Gastrocnemius medialis (tissue), 4 donors: ENCODE measurements at regions not wholly inside any gene's neighbourhood (a gene's known extent, or its start where the extent isn't known, plus 50 kb on each side); places are given as distances from the start of the nearest gene placed in this dataset.

Experiments
- POLR2A ChIP-seq, 2 donors: fragments of 450-650 bp; IDR thresholded peaks; one replicate each; pipeline ENCODE4 v1.6.1; 2017; ENCODE audit warnings: antibody characterized with exemption in 2 of 2, mild to moderate bottlenecking in 2 of 2, moderate library complexity in 2 of 2
- TF ChIP-seq, protein P1 (sequence below), 5 experiments: fragments of 450-650 bp in 3 of 5; fragments of 200-600 bp in 2 of 5; sonication (generic) in 2 of 5; IDR thresholded peaks in 4 of 5; conservative IDR thresholded peaks in 1 of 5; 1 replicate in 4 of 5; 2 replicates in 1 of 5; pipeline ENCODE4 v1.5.1; 2016 to 2019; ENCODE audit warnings: antibody characterized with exemption in 5 of 5, mild to moderate bottlenecking in 3 of 5, moderate library complexity in 3 of 5

DNA sequence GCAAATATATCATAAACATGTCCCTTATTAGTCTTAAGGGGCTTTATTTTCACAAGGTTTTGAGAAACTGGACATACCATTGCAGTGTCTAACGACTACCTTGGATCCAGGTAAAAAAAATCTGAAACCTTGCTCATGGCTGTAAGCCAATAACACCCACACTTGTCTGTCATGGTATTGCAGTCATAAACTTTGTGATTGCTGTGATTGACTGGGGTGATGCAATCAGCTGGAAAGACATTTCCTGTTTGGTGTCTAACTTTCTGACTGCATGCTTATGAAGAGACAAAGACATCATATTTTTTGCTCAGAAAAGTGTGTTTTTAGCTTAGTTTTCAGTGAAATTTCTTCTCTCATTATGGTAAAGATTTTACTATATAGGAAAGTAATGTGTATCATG, 635.0 kb downstream of the TSN start:
- no peak for TF ChIP-seq POLR2A (IDR thresholded peaks at IDR 0.05)
- TF ChIP-seq, protein P1, sequence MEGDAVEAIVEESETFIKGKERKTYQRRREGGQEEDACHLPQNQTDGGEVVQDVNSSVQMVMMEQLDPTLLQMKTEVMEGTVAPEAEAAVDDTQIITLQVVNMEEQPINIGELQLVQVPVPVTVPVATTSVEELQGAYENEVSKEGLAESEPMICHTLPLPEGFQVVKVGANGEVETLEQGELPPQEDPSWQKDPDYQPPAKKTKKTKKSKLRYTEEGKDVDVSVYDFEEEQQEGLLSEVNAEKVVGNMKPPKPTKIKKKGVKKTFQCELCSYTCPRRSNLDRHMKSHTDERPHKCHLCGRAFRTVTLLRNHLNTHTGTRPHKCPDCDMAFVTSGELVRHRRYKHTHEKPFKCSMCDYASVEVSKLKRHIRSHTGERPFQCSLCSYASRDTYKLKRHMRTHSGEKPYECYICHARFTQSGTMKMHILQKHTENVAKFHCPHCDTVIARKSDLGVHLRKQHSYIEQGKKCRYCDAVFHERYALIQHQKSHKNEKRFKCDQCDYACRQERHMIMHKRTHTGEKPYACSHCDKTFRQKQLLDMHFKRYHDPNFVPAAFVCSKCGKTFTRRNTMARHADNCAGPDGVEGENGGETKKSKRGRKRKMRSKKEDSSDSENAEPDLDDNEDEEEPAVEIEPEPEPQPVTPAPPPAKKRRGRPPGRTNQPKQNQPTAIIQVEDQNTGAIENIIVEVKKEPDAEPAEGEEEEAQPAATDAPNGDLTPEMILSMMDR (IDR thresholded peaks at IDR 0.05 in 4 of 5, conservative IDR thresholded peaks at IDR 0.05 in 1 of 5): no peak
